Gastrocnemius medialis (tissue), 4 donors: ENCODE measurements at regions not wholly inside any gene's neighbourhood (a gene's known extent, or its start where the extent isn't known, plus 50 kb on each side); places are given as distances from the start of the nearest gene placed in this dataset.

Experiments
- ATAC-seq, 2 donors: fragments of 150-250 bp; one replicate each; pipeline ENCODE4 v1.9.1; 2016
- DNase-seq, 2 donors: peaks; one replicate each; pipeline ENCODE4 v3.0.0-alpha.2; 2019
- H3K27ac ChIP-seq, 4 donors: fragments of 200-600 bp; sonication (generic); 1 replicate in 1 of 4; 2 replicates in 3 of 4; pipeline ENCODE4 v1.5.1; 2016 to 2018; ENCODE audit warnings: mild to moderate bottlenecking in 2 of 4, moderate library complexity in 1 of 4
- H3K27me3 ChIP-seq, 3 donors: fragments of 200-600 bp; sonication (generic) in 2 of 3; 1 replicate in 1 of 3; 2 replicates in 2 of 3; pipeline versions ENCODE4 v1.5.1 to v1.6.0; 2016 to 2019; ENCODE audit warnings: mild to moderate bottlenecking in 1 of 3, moderate library complexity in 1 of 3
- H3K36me3 ChIP-seq, 2 donors: fragments of 200-600 bp; sonication (generic) in 1 of 2; one replicate each; pipeline ENCODE4 v1.5.1; 2017 to 2018
- H3K4me1 ChIP-seq, 2 donors: fragments of 200-600 bp; sonication (generic) in 1 of 2; one replicate each; pipeline ENCODE4 v1.5.1; 2016 to 2017; ENCODE audit warnings: mild to moderate bottlenecking in 2 of 2
- H3K4me3 ChIP-seq, 4 donors: fragments of 200-600 bp; sonication (generic) in 3 of 4; 1 replicate in 1 of 4; 2 replicates in 3 of 4; pipeline ENCODE4 v1.5.1; 2016 to 2019; ENCODE audit warnings: mild to moderate bottlenecking in 2 of 4
- H3K9me3 ChIP-seq, 3 donors: fragments of 200-600 bp; sonication (generic) in 2 of 3; 1 replicate in 1 of 3; 2 replicates in 2 of 3; pipeline ENCODE4 v1.5.1; 2016 to 2019
- CTCF ChIP-seq, 5 experiments: fragments of 450-650 bp in 3 of 5; fragments of 200-600 bp in 2 of 5; sonication (generic) in 2 of 5; IDR thresholded peaks in 4 of 5; conservative IDR thresholded peaks in 1 of 5; 1 replicate in 4 of 5; 2 replicates in 1 of 5; pipeline ENCODE4 v1.5.1; 2016 to 2019; ENCODE audit warnings: antibody characterized with exemption in 5 of 5, mild to moderate bottlenecking in 3 of 5, moderate library complexity in 3 of 5
- POLR2A ChIP-seq, 2 donors: fragments of 450-650 bp; IDR thresholded peaks; one replicate each; pipeline ENCODE4 v1.6.1; 2017; ENCODE audit warnings: antibody characterized with exemption in 2 of 2, mild to moderate bottlenecking in 2 of 2, moderate library complexity in 2 of 2
- in situ Hi-C, 4 donors: fragments of 200-750 bp; cut with MboI; loops; one replicate each; pipeline versions ENCODE4 v1.15.0 to v1.8.0; 2017; ENCODE audit warnings: low sequenced_read_pairs in 4 of 4
- intact Hi-C: fragments of 100-400 bp; cut with DNase I; formaldehyde crosslinking; loops from one replicate; pipeline ENCODE4 v1.15.1; 2023; ENCODE audit warnings: low total_unique reads

DNA sequence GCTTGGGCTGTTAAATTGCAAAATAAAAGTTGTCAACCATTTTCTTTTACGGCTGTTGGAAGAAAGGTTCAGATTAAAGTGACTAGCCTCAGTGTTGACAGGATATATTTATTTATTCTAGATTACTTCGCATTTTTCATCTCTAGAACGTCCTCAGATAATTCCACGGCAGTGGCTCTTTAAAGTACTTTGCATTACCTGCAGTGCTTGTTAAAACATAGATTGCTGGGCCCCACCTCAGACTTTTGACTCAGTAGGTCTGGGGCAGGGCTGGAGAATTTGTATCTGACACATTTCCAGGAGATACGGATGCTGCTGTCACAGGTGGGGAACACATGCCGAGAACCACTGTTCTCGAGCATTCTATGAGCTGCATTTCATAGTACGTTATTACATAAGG lies 292.7 kb downstream of the EDEM1 start:
- TF ChIP-seq POLR2A (IDR thresholded peaks at IDR 0.05) (no peak), CTCF (IDR thresholded peaks at IDR 0.05 in 4 of 5, conservative IDR thresholded peaks at IDR 0.05 in 1 of 5) (no peak)
- no peak for DNase-seq

DNA sequence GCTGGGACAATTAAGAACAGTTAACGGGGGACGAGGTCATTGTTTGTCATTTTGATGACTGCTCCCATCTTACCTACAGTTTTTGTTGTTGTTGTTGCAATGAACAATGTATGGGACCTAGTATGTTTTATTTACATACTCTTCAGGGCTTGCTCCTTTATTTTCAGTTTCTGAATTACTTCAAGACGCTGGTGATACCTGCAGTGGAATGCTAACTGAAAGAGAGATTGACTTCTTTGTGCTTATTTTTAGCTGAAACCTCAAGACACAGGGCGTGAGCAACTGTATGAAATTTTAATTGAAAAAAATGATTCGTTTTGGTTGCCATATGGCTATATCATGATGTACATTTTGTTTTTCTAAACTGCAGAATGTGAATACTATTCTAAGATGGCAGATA lies 297.9 kb downstream of the EDEM1 start:
- Histone ChIP-seq H3K27ac (no peak overlapping the region), H3K27me3 (no peaks in the 10 kb centered on the region), H3K4me3 (no peak overlapping the region), H3K9me3 (no peaks in the 10 kb centered on the region), H3K4me1 (no peaks in the 10 kb centered on the region), H3K36me3 (no peaks in the 10 kb centered on the region)
- ATAC-seq (no peak), DNase-seq (no peak)
- in situ Hi-C loops (no loop called here), intact Hi-C loops (no loop called here)
- TF ChIP-seq CTCF (IDR thresholded peaks at IDR 0.05 in 4 of 5, conservative IDR thresholded peaks at IDR 0.05 in 1 of 5) = no peak
- no peak for TF ChIP-seq POLR2A (IDR thresholded peaks at IDR 0.05)

More for the DNA sequence above, 292.7 kb downstream of the EDEM1 start:
- H3K9me3 ChIP-seq = no peaks in the 10 kb centered on the region
- no peaks in the 10 kb centered on the region for H3K36me3 ChIP-seq
- no peak overlapping the region for H3K4me3 ChIP-seq
- ATAC-seq = no peak
- intact Hi-C loops (no loop called here), in situ Hi-C loops (no loop called here)
- no peaks in the 10 kb centered on the region for H3K4me1 ChIP-seq
- H3K27me3 ChIP-seq = no peaks in the 10 kb centered on the region
- H3K27ac ChIP-seq = no peak overlapping the region

DNA sequence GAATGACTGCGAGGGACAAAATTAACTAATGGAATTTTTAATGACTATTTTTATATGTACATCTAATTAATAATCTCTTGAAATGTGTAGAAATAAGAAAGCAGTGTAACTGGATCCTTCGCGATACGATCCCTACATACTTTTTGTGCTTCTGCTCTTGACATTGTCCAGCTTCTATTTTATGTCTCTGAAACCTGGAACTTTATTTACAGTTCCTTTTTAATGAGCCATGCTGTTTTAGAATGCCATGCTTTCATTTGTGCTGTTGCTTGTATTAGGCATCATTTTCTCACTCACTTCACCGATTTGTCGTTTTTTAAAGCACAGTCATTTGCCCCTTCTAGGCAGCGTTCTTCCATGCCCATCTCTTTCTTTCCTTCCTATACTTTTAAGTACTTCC lies 301.3 kb downstream of the EDEM1 start:
- no peak for TF ChIP-seq CTCF (IDR thresholded peaks at IDR 0.05 in 4 of 5, conservative IDR thresholded peaks at IDR 0.05 in 1 of 5)
- TF ChIP-seq POLR2A (IDR thresholded peaks at IDR 0.05) = no peak
- no peaks in the 10 kb centered on the region for H3K4me1 ChIP-seq
- no peak overlapping the region for H3K4me3 ChIP-seq
- no peaks in the 10 kb centered on the region for H3K9me3 ChIP-seq
- ATAC-seq (no peak), DNase-seq (no peak)
- intact Hi-C loops (no loop called here), in situ Hi-C loops (no loop called here)
- H3K27ac ChIP-seq = no peak overlapping the region
- H3K27me3 ChIP-seq = no peaks in the 10 kb centered on the region
- no peaks in the 10 kb centered on the region for H3K36me3 ChIP-seq

GRCh38 chr3:5489536-5489935 lies 302.0 kb downstream of the EDEM1 start:
- ATAC-seq = no peak

More at GRCh38 chr3:5489536-5489935, 302.0 kb downstream of the EDEM1 start:
- Histone ChIP-seq H3K4me1 (no peaks in the 10 kb centered on the region), H3K9me3 (no peaks in the 10 kb centered on the region), H3K27me3 (no peaks in the 10 kb centered on the region), H3K36me3 (no peaks in the 10 kb centered on the region), H3K4me3 (no peak overlapping the region), H3K27ac (no peak overlapping the region)
- no peak for DNase-seq
- TF ChIP-seq POLR2A (IDR thresholded peaks at IDR 0.05) = no peak
- TF ChIP-seq CTCF (IDR thresholded peaks at IDR 0.05 in 4 of 5, conservative IDR thresholded peaks at IDR 0.05 in 1 of 5) = no peak
- intact Hi-C loops = no loop called here
- in situ Hi-C loops = no loop called here
